Memory B cell (primary cell): ENCODE measurements at regions not wholly inside any gene's neighbourhood (a gene's known extent, or its start where the extent isn't known, plus 50 kb on each side); places are given as distances from the start of the nearest gene placed in this dataset.
"Not testable (repeated sequence)": the region's sequence is repeated elsewhere in the genome, so short reads cannot be mapped to it uniquely, and the experiment has no call there.

Experiments
- ATAC-seq: fragments of 150-1000 bp; cut with Tn5 transposase; 2 replicates; pipeline ENCODE4 v1.10.0; 2021; ENCODE audit warnings: low read depth, mild to moderate bottlenecking, moderate library complexity
- DNase-seq, 2 donors: peaks; one replicate each; pipeline ENCODE4 v3.0.0; 2022; ENCODE audit warnings: low spot score in 2 of 2
- H3K27ac Mint-ChIP-seq: one replicate; pipeline ENCODE4 v1.8.0; 2022; ENCODE audit warnings: mild to moderate bottlenecking, moderate library complexity, mixed read lengths
- H3K27me3 Mint-ChIP-seq: one replicate; pipeline ENCODE4 v1.8.0; 2022; ENCODE audit warnings: mixed read lengths
- H3K36me3 Mint-ChIP-seq: one replicate; pipeline ENCODE4 v1.8.0; 2022; ENCODE audit warnings: mild to moderate bottlenecking, mixed read lengths
- H3K4me1 Mint-ChIP-seq: one replicate; pipeline ENCODE4 v1.8.0; 2022; ENCODE audit warnings: mixed read lengths
- H3K4me3 Mint-ChIP-seq: one replicate; pipeline ENCODE4 v1.8.0; 2022; ENCODE audit warnings: mild to moderate bottlenecking, moderate library complexity, mixed read lengths
- H3K9me3 Mint-ChIP-seq: one replicate; pipeline ENCODE4 v1.8.0; 2022; ENCODE audit warnings: mixed read lengths

GRCh38 chr15:20288800-20289537, 252.6 kb downstream of the GOLGA6L6 start:
- not testable (repeated sequence) for H3K4me3 Mint-ChIP-seq, H3K27me3 Mint-ChIP-seq, H3K9me3 Mint-ChIP-seq, H3K4me1 Mint-ChIP-seq, ATAC-seq, H3K36me3 Mint-ChIP-seq, H3K27ac Mint-ChIP-seq, DNase-seq

- not testable (repeated sequence) for H3K9me3 Mint-ChIP-seq, H3K27me3 Mint-ChIP-seq, ATAC-seq, H3K4me1 Mint-ChIP-seq, H3K27ac Mint-ChIP-seq, DNase-seq, H3K36me3 Mint-ChIP-seq, H3K4me3 Mint-ChIP-seq
Measured at GRCh38 chr15:20286559-20286958, 255.0 kb downstream of the GOLGA6L6 start.

- H3K4me1 Mint-ChIP-seq, H3K4me3 Mint-ChIP-seq, H3K27ac Mint-ChIP-seq, H3K9me3 Mint-ChIP-seq, H3K27me3 Mint-ChIP-seq, H3K36me3 Mint-ChIP-seq, DNase-seq, ATAC-seq: not testable (repeated sequence)
Measured at GRCh38 chr15:20285696-20286300, 255.8 kb downstream of the GOLGA6L6 start.

GRCh38 chr15:20284891-20285535, 256.6 kb downstream of the GOLGA6L6 start:
- H3K4me3 Mint-ChIP-seq, H3K36me3 Mint-ChIP-seq, DNase-seq, H3K27ac Mint-ChIP-seq, H3K27me3 Mint-ChIP-seq, ATAC-seq, H3K4me1 Mint-ChIP-seq, H3K9me3 Mint-ChIP-seq: not testable (repeated sequence)

GRCh38 chr15:20283651-20284050, 257.9 kb downstream of the GOLGA6L6 start:
- H3K4me1 Mint-ChIP-seq, H3K27ac Mint-ChIP-seq, DNase-seq, H3K9me3 Mint-ChIP-seq, H3K36me3 Mint-ChIP-seq, H3K4me3 Mint-ChIP-seq, H3K27me3 Mint-ChIP-seq, ATAC-seq: not testable (repeated sequence)

- H3K9me3 Mint-ChIP-seq, H3K4me1 Mint-ChIP-seq, DNase-seq, H3K27me3 Mint-ChIP-seq, H3K36me3 Mint-ChIP-seq, H3K4me3 Mint-ChIP-seq, H3K27ac Mint-ChIP-seq, ATAC-seq: not testable (repeated sequence)
Measured at GRCh38 chr15:20282491-20282943, 259.1 kb downstream of the GOLGA6L6 start.

- H3K36me3 Mint-ChIP-seq, H3K27me3 Mint-ChIP-seq: not testable (repeated sequence)
Measured at GRCh38 chr15:20281567-20282275, 259.9 kb downstream of the GOLGA6L6 start.

GRCh38 chr15:20280933-20281463, 260.6 kb downstream of the GOLGA6L6 start:
- no peaks in the 10 kb centered on the region for H3K36me3 Mint-ChIP-seq
- no peaks in the 10 kb centered on the region for H3K27me3 Mint-ChIP-seq
- no peaks in the 10 kb centered on the region for H3K4me1 Mint-ChIP-seq
- no peaks in the 10 kb centered on the region for H3K9me3 Mint-ChIP-seq
- H3K4me3 Mint-ChIP-seq = no peak overlapping the region
- no peak for DNase-seq
- no peak overlapping the region for H3K27ac Mint-ChIP-seq
- no peak for ATAC-seq

More at GRCh38 chr15:20281567-20282275, 259.9 kb downstream of the GOLGA6L6 start:
- DNase-seq, ATAC-seq, H3K4me1 Mint-ChIP-seq, H3K27ac Mint-ChIP-seq, H3K9me3 Mint-ChIP-seq, H3K4me3 Mint-ChIP-seq: not testable (repeated sequence)

GRCh38 chr15:20280141-20280932, 261.3 kb downstream of the GOLGA6L6 start:
- DNase-seq, H3K4me3 Mint-ChIP-seq, H3K4me1 Mint-ChIP-seq, H3K27me3 Mint-ChIP-seq, H3K36me3 Mint-ChIP-seq, H3K9me3 Mint-ChIP-seq, ATAC-seq, H3K27ac Mint-ChIP-seq: not testable (repeated sequence)

- ATAC-seq, H3K36me3 Mint-ChIP-seq, H3K9me3 Mint-ChIP-seq, H3K4me1 Mint-ChIP-seq, H3K4me3 Mint-ChIP-seq, DNase-seq, H3K27me3 Mint-ChIP-seq, H3K27ac Mint-ChIP-seq: not testable (repeated sequence)
Measured at GRCh38 chr15:20279056-20279455, 262.5 kb downstream of the GOLGA6L6 start.

- ATAC-seq, H3K36me3 Mint-ChIP-seq, DNase-seq, H3K4me3 Mint-ChIP-seq, H3K27ac Mint-ChIP-seq, H3K4me1 Mint-ChIP-seq, H3K27me3 Mint-ChIP-seq, H3K9me3 Mint-ChIP-seq: not testable (repeated sequence)
Measured at GRCh38 chr15:20278376-20278775, 263.2 kb downstream of the GOLGA6L6 start.

- DNase-seq = not testable (repeated sequence)
Measured at GRCh38 chr15:20277451-20277850, 264.1 kb downstream of the GOLGA6L6 start.

More at GRCh38 chr15:20277451-20277850, 264.1 kb downstream of the GOLGA6L6 start:
- H3K4me3 Mint-ChIP-seq, H3K27ac Mint-ChIP-seq, H3K27me3 Mint-ChIP-seq, H3K4me1 Mint-ChIP-seq, H3K9me3 Mint-ChIP-seq, ATAC-seq, H3K36me3 Mint-ChIP-seq: not testable (repeated sequence)
